Lower lobe of right lung (tissue), 2 donors: ENCODE measurements at regions not wholly inside any gene's neighbourhood (a gene's known extent, or its start where the extent isn't known, plus 50 kb on each side); places are given as distances from the start of the nearest gene placed in this dataset.

Experiments used
- ATAC-seq, 2 donors: fragments of 200-7000 bp; cut with Tn5 transposase; one replicate each; pipeline ENCODE4 v1.9.1; 2020 to 2022; ENCODE audit warnings: mild to moderate bottlenecking in 2 of 2, moderate library complexity in 2 of 2
- DNase-seq: peaks from one replicate; pipeline ENCODE4 v3.0.0-alpha.2; 2020
- H3K27ac ChIP-seq: fragments of 200-600 bp; one replicate; pipeline ENCODE4 v1.8.0; 2022
- H3K27me3 ChIP-seq: fragments of 200-600 bp; one replicate; pipeline ENCODE4 v1.8.0; 2022; ENCODE audit warnings: low read depth
- H3K36me3 ChIP-seq: fragments of 200-600 bp; one replicate; pipeline ENCODE4 v1.8.0; 2022; ENCODE audit warnings: mild to moderate bottlenecking
- H3K4me1 ChIP-seq: fragments of 200-600 bp; one replicate; pipeline ENCODE4 v1.8.0; 2022
- H3K4me3 ChIP-seq: fragments of 200-600 bp; one replicate; pipeline ENCODE4 v1.8.0; 2022; ENCODE audit warnings: mild to moderate bottlenecking
- H3K9me3 ChIP-seq: fragments of 200-600 bp; one replicate; pipeline ENCODE4 v1.8.0; 2022
- intact Hi-C: fragments of 100-400 bp; cut with DNase I; formaldehyde crosslinking; loops from one replicate; pipeline ENCODE4 v1.11.0; 2022
- TF ChIP-seq, protein P1 (sequence below): fragments of 200-600 bp; IDR thresholded peaks from one replicate; pipeline ENCODE4 v1.8.0; 2022; ENCODE audit warnings: antibody characterized with exemption, mild to moderate bottlenecking
- donor health status: DM: no; HTN: yes; CAD: no; lungs with severe emphysema.

- intact Hi-C loops = no loop called here
- no peak for DNase-seq
- Histone ChIP-seq H3K4me3 (no peak overlapping the region), H3K27ac (no peak overlapping the region), H3K4me1 (no peaks in the 10 kb centered on the region), H3K27me3 (no peaks in the 10 kb centered on the region), H3K36me3 (no peaks in the 10 kb centered on the region), H3K9me3 (no peaks in the 10 kb centered on the region)
- no peak for ATAC-seq
- TF ChIP-seq, protein P1, sequence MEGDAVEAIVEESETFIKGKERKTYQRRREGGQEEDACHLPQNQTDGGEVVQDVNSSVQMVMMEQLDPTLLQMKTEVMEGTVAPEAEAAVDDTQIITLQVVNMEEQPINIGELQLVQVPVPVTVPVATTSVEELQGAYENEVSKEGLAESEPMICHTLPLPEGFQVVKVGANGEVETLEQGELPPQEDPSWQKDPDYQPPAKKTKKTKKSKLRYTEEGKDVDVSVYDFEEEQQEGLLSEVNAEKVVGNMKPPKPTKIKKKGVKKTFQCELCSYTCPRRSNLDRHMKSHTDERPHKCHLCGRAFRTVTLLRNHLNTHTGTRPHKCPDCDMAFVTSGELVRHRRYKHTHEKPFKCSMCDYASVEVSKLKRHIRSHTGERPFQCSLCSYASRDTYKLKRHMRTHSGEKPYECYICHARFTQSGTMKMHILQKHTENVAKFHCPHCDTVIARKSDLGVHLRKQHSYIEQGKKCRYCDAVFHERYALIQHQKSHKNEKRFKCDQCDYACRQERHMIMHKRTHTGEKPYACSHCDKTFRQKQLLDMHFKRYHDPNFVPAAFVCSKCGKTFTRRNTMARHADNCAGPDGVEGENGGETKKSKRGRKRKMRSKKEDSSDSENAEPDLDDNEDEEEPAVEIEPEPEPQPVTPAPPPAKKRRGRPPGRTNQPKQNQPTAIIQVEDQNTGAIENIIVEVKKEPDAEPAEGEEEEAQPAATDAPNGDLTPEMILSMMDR = no peak
Measured at GRCh38 chr10:57983281-57983791, 284.4 kb downstream of the IPMK start.

GRCh38 chr10:57982091-57982490 is 285.6 kb downstream of the IPMK start:
- ATAC-seq (no peak), DNase-seq (no peak)
- intact Hi-C loops = no loop called here
- H3K9me3 ChIP-seq = peaks cover 2% of the 10 kb centered on the region
- TF ChIP-seq, protein P1 = no peak
- H3K36me3 ChIP-seq = no peaks in the 10 kb centered on the region
- no peak overlapping the region for H3K4me3 ChIP-seq
- no peaks in the 10 kb centered on the region for H3K4me1 ChIP-seq
- no peak overlapping the region for H3K27ac ChIP-seq
- no peaks in the 10 kb centered on the region for H3K27me3 ChIP-seq

- TF ChIP-seq, protein P1 = no peak
- DNase-seq = no peak
- Histone ChIP-seq H3K36me3 (no peaks in the 10 kb centered on the region), H3K4me3 (no peak overlapping the region), H3K4me1 (no peaks in the 10 kb centered on the region), H3K9me3 (peaks cover 11% of the 10 kb centered on the region), H3K27me3 (no peaks in the 10 kb centered on the region), H3K27ac (no peak overlapping the region)
- intact Hi-C loops = no loop called here
- no peak for ATAC-seq
Measured at GRCh38 chr10:57979956-57980355, 287.7 kb downstream of the IPMK start.

GRCh38 chr10:57979491-57979890 is 288.2 kb downstream of the IPMK start:
- H3K9me3 ChIP-seq = peaks cover 11% of the 10 kb centered on the region
- H3K27ac ChIP-seq = no peak overlapping the region
- TF ChIP-seq, protein P1 = no peak
- intact Hi-C loops = no loop called here
- DNase-seq = no peak
- H3K36me3 ChIP-seq = no peaks in the 10 kb centered on the region
- no peaks in the 10 kb centered on the region for H3K4me1 ChIP-seq
- ATAC-seq = no peak
- no peaks in the 10 kb centered on the region for H3K27me3 ChIP-seq
- no peak overlapping the region for H3K4me3 ChIP-seq

DNA sequence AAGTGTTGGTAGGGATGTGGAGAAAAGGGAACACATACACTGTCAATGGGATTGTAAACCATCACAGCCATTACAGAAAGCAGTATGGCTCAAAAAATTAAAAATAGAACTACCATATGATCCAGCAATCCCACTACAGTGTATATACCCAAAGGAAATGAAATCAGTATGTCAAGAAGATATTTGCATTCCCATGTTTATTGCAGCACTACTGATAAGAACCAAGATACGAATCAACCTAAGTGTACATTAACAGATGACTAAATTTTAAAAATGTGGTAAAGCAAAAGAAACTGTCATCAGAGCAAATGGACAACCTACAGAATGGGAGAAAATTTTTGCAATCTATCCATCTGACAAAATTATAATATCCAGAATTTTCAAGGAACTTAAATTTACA is 290.4 kb downstream of the IPMK start:
- DNase-seq = no peak
- no peaks in the 10 kb centered on the region for H3K4me1 ChIP-seq
- intact Hi-C loops = no loop called here
- no peaks in the 10 kb centered on the region for H3K36me3 ChIP-seq
- no peak overlapping the region for H3K27ac ChIP-seq
- no peak overlapping the region for H3K4me3 ChIP-seq
- no peak for ATAC-seq
- TF ChIP-seq, protein P1 = no peak
- H3K27me3 ChIP-seq = no peaks in the 10 kb centered on the region
- H3K9me3 ChIP-seq = peaks cover 11% of the 10 kb centered on the region

GRCh38 chr10:57973451-57973850 is 294.2 kb downstream of the IPMK start:
- Histone ChIP-seq H3K4me1 (no peaks in the 10 kb centered on the region), H3K36me3 (no peaks in the 10 kb centered on the region), H3K27ac (no peak overlapping the region), H3K27me3 (no peaks in the 10 kb centered on the region), H3K9me3 (peaks cover 11% of the 10 kb centered on the region), H3K4me3 (no peak overlapping the region)
- ATAC-seq (no peak), DNase-seq (no peak)
- intact Hi-C loops = no loop called here
- TF ChIP-seq, protein P1 = no peak
